Nephron (organoid): ENCODE measurements at regions not wholly inside any gene's neighbourhood (a gene's known extent, or its start where the extent isn't known, plus 50 kb on each side); places are given as distances from the start of the nearest gene placed in this dataset.

Source experiments
- H3K27ac Mint-ChIP-seq, 3 experiments: 2 replicates each; pipeline ENCODE4 v1.8.0; 2020; ENCODE audit warnings: mixed read lengths in 3 of 3, mild to moderate bottlenecking in 2 of 3, moderate library complexity in 1 of 3
- H3K27me3 Mint-ChIP-seq: 2 replicates; pipeline ENCODE4 v1.8.0; 2021; ENCODE audit warnings: low read depth, mild to moderate bottlenecking, moderate library complexity, mixed read lengths
- H3K36me3 Mint-ChIP-seq: 2 replicates; pipeline ENCODE4 v1.8.0; 2020; ENCODE audit warnings: low read depth, mixed read lengths
- H3K4me1 Mint-ChIP-seq: 2 replicates; pipeline ENCODE4 v1.8.0; 2020; ENCODE audit warnings: mixed read lengths
- H3K4me3 Mint-ChIP-seq, 3 experiments: 2 replicates each; pipeline ENCODE4 v1.8.0; 2020; ENCODE audit warnings: mild to moderate bottlenecking in 3 of 3, mixed read lengths in 3 of 3, moderate library complexity in 2 of 3
- H3K9me3 Mint-ChIP-seq: 2 replicates; pipeline ENCODE4 v1.8.0; 2020; ENCODE audit warnings: mixed read lengths
- CTCF ChIP-seq, 3 experiments: fragments of 200-600 bp; sonication (generic); IDR thresholded peaks; one replicate each; pipeline ENCODE4 v1.5.0; 2021; ENCODE audit warnings: antibody characterized with exemption in 3 of 3; ENCODE audit not compliant: unreplicated experiment in 3 of 3

GRCh38 chr5:118687661-118688621 lies 300.4 kb downstream of the DTWD2 start:
- Mint-ChIP-seq H3K4me1 (peaks cover 31% of the 10 kb centered on the region), H3K27me3 (no peaks in the 10 kb centered on the region), H3K27ac (no peak overlapping the region), H3K36me3 (no peaks in the 10 kb centered on the region), H3K4me3 (no peak overlapping the region), H3K9me3 (no peaks in the 10 kb centered on the region)
- no peak for TF ChIP-seq CTCF (IDR thresholded peaks at IDR 0.05; ENCODE audit: unreplicated experiment in 3 of 3)

GRCh38 chr5:118687100-118687499 lies 301.2 kb downstream of the DTWD2 start:
- H3K9me3 Mint-ChIP-seq, result no peaks in the 10 kb centered on the region
- no peak for TF ChIP-seq CTCF (IDR thresholded peaks at IDR 0.05; ENCODE audit: unreplicated experiment in 3 of 3)
- H3K4me3 Mint-ChIP-seq, result no peak overlapping the region
- H3K27ac Mint-ChIP-seq, result no peak overlapping the region
- no peaks in the 10 kb centered on the region for H3K27me3 Mint-ChIP-seq
- peaks cover 33% of the 10 kb centered on the region for H3K4me1 Mint-ChIP-seq
- no peaks in the 10 kb centered on the region for H3K36me3 Mint-ChIP-seq

- peaks cover 49% of the 10 kb centered on the region for H3K4me1 Mint-ChIP-seq
- no peak overlapping the region for H3K27ac Mint-ChIP-seq
- no peaks in the 10 kb centered on the region for H3K36me3 Mint-ChIP-seq
- no peaks in the 10 kb centered on the region for H3K27me3 Mint-ChIP-seq
- H3K9me3 Mint-ChIP-seq, result no peaks in the 10 kb centered on the region
- H3K4me3 Mint-ChIP-seq, result no peak overlapping the region
- TF ChIP-seq CTCF (IDR thresholded peaks at IDR 0.05; ENCODE audit: unreplicated experiment in 3 of 3), result no peak
These were observed 306.7 kb downstream of the DTWD2 start for GRCh38 chr5:118681655-118682054.

GRCh38 chr5:118679264-118679940 lies 308.9 kb downstream of the DTWD2 start:
- no peak for TF ChIP-seq CTCF (IDR thresholded peaks at IDR 0.05; ENCODE audit: unreplicated experiment in 3 of 3)
- Mint-ChIP-seq H3K27me3 (no peaks in the 10 kb centered on the region), H3K36me3 (no peaks in the 10 kb centered on the region), H3K9me3 (peaks cover 13% of the 10 kb centered on the region), H3K4me3 (peak overlapping the region in 1 of 3 experiments; percentile 37), H3K27ac (peak overlapping the region; percentile 54 to 95 (median 67)), H3K4me1 (peaks cover 44% of the 10 kb centered on the region)

- peaks cover 19% of the 10 kb centered on the region for H3K9me3 Mint-ChIP-seq
- H3K36me3 Mint-ChIP-seq, result no peaks in the 10 kb centered on the region
- TF ChIP-seq CTCF (IDR thresholded peaks at IDR 0.05; ENCODE audit: unreplicated experiment in 3 of 3), result no peak
- peaks cover 44% of the 10 kb centered on the region for H3K4me1 Mint-ChIP-seq
- H3K4me3 Mint-ChIP-seq, result no peak overlapping the region
- no peaks in the 10 kb centered on the region for H3K27me3 Mint-ChIP-seq
- peak overlapping the region in 2 of 3 experiments; percentile 77 to 95 for H3K27ac Mint-ChIP-seq
These were observed 309.6 kb downstream of the DTWD2 start for GRCh38 chr5:118678746-118679145.
